ENCODE measurements at regions not wholly inside any gene's neighbourhood (a gene's known extent, or its start where the extent isn't known, plus 50 kb on each side); places are given as distances from the start of the nearest gene placed in this dataset.

DNA sequence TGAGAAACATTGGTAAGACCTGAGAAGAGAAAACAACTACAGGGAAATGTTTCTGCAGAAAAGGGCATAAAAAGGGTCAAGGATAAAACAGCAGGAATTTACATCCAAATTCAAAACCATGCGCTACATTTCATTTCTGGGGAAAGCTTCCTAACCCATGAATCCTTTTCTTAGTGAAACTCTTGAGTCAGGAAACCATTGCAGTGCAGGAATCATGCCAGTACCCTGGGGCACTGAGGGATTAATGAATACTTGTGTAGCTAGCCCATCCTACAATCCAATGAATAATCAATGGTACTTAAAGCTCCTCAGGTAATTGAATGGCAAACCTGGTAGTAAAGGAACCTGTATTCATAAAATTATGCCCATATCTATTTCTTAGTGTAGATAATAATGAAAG, 580.5 kb downstream of the TLE1 start:
- no peak for DNase-seq

GRCh38 chr9:81108391-81108790, 581.0 kb downstream of the TLE1 start:
- no peak for DNase-seq

DNA sequence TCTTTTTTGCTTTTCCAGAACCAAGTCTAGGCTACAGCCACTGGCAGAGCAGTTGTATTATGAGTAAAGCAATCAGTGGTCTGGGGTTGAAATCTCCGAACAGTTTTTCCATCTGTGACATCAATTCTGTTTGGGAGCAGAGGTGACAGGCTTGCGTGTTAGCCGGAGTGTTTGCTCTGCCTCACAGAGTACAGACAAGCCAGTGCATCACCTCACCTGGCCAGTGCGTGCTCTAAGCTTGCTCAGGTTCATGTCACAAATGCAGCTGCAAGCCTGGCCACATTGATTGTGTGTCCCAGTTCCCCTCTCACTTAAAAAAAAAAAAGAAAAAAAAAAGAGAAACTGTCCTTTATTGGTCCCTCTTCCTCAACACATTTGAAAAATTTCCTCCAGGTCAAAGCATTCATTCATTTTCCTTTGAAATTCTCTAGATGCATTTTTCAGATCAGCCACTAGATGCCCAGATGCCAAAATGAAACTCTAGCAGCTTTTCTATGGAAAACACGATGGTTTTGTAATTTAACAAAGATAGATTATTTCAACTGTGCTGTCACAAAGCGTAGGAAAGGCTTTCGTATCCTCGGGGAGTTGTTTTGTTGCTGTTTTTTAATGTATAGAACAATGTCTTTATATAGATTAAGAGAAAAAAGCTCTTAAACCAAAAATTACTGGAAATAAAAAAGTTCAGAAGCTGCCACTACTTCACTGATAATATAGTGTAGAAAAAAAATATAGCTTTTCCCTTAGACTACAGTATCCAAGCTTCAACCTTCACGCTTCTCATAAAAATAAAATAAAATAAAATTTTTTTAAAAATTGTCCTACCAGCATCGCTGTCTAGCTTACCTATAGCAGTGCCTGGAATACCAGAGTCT, 585.5 kb downstream of the TLE1 start:
- no peak for DNase-seq

- no peak for DNase-seq
These were observed 592.1 kb downstream of the TLE1 start for GRCh38 chr9:81097131-81097847.

DNA sequence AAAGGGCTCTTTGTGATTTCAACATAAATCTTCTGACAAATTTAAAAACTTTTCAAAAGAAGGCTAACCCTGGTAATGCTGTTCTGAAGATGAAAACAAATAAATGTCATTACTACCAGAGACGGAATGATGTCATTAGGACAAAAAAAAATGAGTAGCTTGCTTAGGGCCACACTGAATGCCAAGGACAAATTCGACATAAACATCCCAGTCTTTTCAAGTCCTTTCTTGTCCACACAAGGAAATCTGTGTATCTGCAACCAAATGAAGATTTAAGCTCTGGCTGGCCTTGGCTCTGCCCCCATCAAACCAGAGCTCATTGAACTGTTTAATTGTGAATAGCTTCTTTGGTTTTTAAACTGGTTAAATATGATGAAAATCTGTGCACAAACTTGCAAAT, 592.7 kb downstream of the TLE1 start:
- DNase-seq: no peak

- DNase-seq: no peak
These were observed 597.3 kb downstream of the TLE1 start for GRCh38 chr9:81092057-81092456.

DNA sequence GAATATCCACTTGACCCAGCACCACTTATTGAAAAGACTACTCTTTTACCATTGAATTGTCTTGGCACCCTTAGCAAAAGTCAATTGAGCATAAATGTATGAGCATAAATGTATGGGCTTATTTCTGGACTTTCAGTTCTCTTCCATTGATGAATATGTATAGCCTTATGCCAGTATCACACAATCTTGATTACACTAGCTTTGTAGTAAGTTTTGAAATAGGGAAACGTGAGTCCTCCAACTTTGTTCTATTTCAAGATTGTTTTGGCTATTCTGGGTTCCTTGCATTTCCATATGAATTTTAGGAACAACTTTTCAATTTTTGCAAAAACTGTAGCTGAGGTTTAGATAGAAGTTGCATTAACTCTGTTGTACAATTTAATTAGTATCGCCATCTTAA, 601.0 kb downstream of the TLE1 start:
- no peak for DNase-seq

DNA sequence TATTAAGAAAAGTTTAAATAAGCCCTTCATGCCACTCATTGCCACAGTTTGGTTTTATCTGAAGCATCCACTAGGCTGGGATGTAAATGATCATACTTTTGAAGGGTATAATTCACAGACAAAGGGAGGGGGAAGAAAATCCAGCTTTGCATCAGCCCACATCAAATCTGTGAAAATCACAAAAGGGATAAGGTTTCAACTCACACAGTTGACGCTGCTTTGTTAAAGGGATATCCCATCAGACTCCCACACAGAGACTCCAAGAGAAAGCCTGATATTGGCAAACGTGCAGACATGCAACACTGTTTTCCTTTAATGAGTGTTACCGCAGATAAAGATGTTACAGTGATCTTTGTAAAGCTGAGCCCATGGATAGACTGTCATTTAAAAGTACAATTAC, 602.9 kb downstream of the TLE1 start:
- no peak for DNase-seq

- DNase-seq: no peak
These were observed 605.4 kb downstream of the TLE1 start for GRCh38 chr9:81083854-81084512.

- no peak for DNase-seq
These were observed 606.3 kb downstream of the TLE1 start for GRCh38 chr9:81083067-81083466.

DNA sequence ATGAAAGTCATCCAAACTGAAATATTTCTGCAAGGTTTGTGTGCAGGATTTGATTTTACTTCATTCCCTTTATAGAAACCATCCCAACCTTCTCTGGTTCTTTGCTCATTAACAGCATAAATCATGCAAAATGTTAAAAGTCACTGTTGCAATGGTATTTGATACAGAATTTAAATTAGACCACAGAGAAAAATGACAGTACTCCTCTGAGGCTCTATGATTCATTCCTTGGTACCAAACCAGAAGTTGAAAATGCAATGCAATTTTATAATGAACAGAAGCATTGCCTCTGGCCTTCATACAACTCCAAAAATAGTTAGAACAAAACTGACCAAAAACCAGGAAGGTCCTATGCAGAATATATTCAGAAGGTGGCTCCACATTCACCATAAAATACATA, 607.1 kb downstream of the TLE1 start:
- DNase-seq: no peak

DNA sequence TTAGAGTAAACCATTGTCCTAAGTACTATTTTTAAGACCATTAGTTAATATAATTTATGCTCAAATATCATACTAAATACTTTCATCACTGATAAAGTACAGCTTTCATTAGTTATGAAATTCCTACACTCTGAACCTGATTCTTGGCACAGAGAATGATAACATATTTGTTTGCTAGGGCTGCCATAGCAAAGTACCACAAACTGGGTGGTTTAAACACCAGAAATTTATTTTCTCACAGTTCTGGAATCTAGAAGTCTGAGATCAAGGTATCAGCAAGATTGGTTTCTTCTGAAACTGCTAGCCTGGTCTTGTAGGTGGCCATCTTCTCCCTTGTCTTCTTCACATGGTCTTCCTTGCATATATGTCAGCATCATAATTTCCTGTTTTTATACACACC, 608.4 kb downstream of the TLE1 start:
- no peak for DNase-seq

GRCh38 chr9:81080185-81080584, 609.2 kb downstream of the TLE1 start:
- no peak for DNase-seq

DNA sequence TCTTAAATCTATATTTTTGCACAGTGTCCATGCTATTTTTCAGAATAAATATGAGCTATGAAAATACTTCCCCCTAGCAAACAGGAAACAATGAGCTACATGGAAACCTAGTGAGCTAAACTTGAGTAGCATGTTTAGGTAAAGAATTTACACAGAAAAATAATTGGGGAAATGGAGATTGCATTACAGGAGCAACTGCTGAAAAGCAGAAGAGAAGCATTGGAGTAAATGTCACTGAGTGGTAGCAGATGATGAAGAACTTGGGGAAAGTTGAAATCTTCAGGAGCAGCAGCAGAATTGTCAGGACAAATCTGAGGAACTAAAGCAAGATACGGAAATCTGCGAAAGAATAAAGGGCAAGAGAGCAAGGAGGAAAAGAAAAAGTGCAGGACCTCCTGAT, 610.3 kb downstream of the TLE1 start:
- DNase-seq: no peak

GRCh38 chr9:81078555-81078954, 610.8 kb downstream of the TLE1 start:
- no peak for DNase-seq

DNA sequence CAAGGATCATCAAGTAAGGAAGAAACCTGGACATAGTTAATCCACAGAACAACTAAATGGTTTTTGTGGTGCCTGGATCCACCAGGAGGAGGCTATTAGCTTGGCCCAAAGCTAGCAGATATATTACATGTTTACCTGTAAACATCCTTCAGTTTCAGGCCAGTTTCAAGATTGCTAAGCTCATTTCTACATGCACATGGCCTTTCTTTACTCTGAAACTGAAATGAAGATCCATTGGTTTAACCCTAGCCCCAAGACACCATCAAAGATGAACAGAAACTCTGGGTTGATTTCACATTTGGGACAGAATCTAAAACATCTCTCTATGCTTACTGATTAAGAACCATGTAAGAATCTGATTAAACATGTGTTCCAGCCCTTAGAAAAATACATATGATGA, 611.8 kb downstream of the TLE1 start:
- DNase-seq: no peak

GRCh38 chr9:81076131-81076530, 613.2 kb downstream of the TLE1 start:
- no peak for DNase-seq

DNA sequence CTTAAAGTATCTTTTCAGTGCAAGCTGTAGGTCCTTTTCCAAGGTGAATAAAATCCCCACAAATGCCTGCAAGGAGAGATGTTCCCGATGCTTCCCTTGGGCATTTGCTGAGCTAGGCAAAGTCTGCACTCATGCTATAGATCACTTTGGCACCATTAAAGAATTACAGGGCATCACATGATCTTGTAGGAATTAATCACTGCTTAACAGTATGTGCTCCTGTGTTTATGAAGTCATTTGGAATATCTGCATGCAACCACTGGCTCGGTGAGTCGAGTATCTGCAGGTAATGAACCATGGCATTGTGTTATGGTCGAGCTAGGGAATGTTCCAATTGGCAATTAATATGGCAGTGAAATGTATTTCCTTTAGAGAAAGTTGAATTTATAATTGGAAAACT, 615.1 kb downstream of the TLE1 start:
- no peak for DNase-seq

DNA sequence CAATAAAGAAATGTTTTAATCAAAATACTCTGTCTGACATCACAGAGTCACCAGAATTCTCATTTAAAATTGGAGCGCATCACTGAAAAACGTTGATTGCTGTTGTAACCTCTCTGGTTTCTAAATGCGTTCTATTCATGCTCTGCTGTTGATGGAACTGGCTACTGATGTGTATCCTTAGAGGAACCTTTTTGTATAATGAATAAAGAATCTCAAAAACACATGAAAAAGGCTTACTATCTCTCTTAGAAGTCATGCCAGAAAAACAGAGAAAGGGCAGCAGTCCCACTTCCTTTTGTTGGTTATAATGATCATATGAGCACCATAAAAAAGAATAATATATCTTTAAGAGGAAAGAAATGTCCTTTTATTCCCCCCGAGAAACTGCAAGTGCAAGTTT, 615.5 kb downstream of the TLE1 start:
- DNase-seq: no peak

GRCh38 chr9:81072758-81073157, 616.6 kb downstream of the TLE1 start:
- DNase-seq: no peak

GRCh38 chr9:81071108-81071507, 618.2 kb downstream of the TLE1 start:
- no peak for DNase-seq

- DNase-seq: no peak
These were observed 618.7 kb downstream of the TLE1 start for GRCh38 chr9:81070689-81071088.

- no peak for DNase-seq
These were observed 619.4 kb downstream of the TLE1 start for GRCh38 chr9:81069923-81070322.

All from NCI-H446 (cell line).